Keratinocyte (primary cell): ENCODE measurements at regions not wholly inside any gene's neighbourhood (a gene's known extent, or its start where the extent isn't known, plus 50 kb on each side); places are given as distances from the start of the nearest gene placed in this dataset.

ENCODE experiments used
- DNase-seq: peaks from one replicate; pipeline ENCODE4 v3.0.0-alpha.2; 2011; ENCODE audit warnings: low read depth, missing footprints, low spot score
- FAIRE-seq: peaks from 2 replicates; lab custom pipeline; 2011; peaks lifted over from hg19 to GRCh38; lab: Jason Lieb, UNC
- H2AFZ ChIP-seq: 2 replicates; pipeline ENCODE4 v1.6.0; 2012; ENCODE audit warnings: low read length, control low read depth, inconsistent platforms; ENCODE audit not compliant: control insufficient read depth
- H3K27ac ChIP-seq: 2 replicates; pipeline ENCODE4 v1.5.1; 2011; ENCODE audit warnings: low read length; ENCODE audit not compliant: control insufficient read depth, insufficient read depth
- H3K27me3 ChIP-seq: 3 replicates; pipeline ENCODE4 v1.6.0; 2011; ENCODE audit warnings: low read length; ENCODE audit not compliant: control insufficient read depth, insufficient read depth; ENCODE audit errors: extremely low read depth
- H3K36me3 ChIP-seq, 2 experiments: 2 replicates in 1 of 2; 3 replicates in 1 of 2; pipeline ENCODE4 v1.5.1; 2011; ENCODE audit warnings: low read length in 2 of 2, mild to moderate bottlenecking in 1 of 2; ENCODE audit not compliant: control insufficient read depth in 2 of 2, insufficient read depth in 2 of 2; ENCODE audit errors: extremely low read depth in 1 of 2
- H3K4me1 ChIP-seq: 3 replicates; pipeline ENCODE4 v1.5.1; 2011; ENCODE audit warnings: low read length; ENCODE audit not compliant: control insufficient read depth, insufficient read depth; ENCODE audit errors: extremely low read depth
- H3K4me2 ChIP-seq: 3 replicates; pipeline ENCODE4 v1.6.0; 2011; ENCODE audit warnings: low read depth, low read length; ENCODE audit not compliant: control insufficient read depth, insufficient read depth; ENCODE audit errors: extremely low read depth
- H3K4me3 ChIP-seq, 3 experiments: fragments of 200-600 bp in 1 of 3; sonication (generic) in 1 of 3; 2 replicates in 2 of 3; 3 replicates in 1 of 3; pipeline ENCODE4 v1.5.1; 2011 to 2016; ENCODE audit warnings: low read length in 3 of 3, mild to moderate bottlenecking in 3 of 3, control low read depth in 2 of 3, inconsistent platforms in 1 of 3, low read depth in 1 of 3, mixed read lengths in 1 of 3, mixed run types in 1 of 3, moderate library complexity in 1 of 3; ENCODE audit not compliant: control insufficient read depth in 2 of 3, insufficient read depth in 2 of 3; ENCODE audit errors: extremely low read depth in 1 of 3
- H3K79me2 ChIP-seq: 2 replicates; pipeline ENCODE4 v1.6.0; 2012; ENCODE audit warnings: low read length; ENCODE audit not compliant: control insufficient read depth, insufficient read depth
- H3K9ac ChIP-seq: 3 replicates; pipeline ENCODE4 v1.6.0; 2011; ENCODE audit warnings: low read length; ENCODE audit not compliant: control insufficient read depth, insufficient read depth; ENCODE audit errors: extremely low read depth
- H3K9me1 ChIP-seq: 3 replicates; pipeline ENCODE4 v1.6.0; 2011; ENCODE audit warnings: low read length; ENCODE audit not compliant: control insufficient read depth, insufficient read depth; ENCODE audit errors: extremely low read depth
- H3K9me3 ChIP-seq: 2 replicates; pipeline ENCODE4 v1.5.1; 2012; ENCODE audit warnings: low read depth, low read length; ENCODE audit not compliant: control insufficient read depth
- H4K20me1 ChIP-seq: 3 replicates; pipeline ENCODE4 v1.6.0; 2011; ENCODE audit warnings: low read length; ENCODE audit not compliant: control insufficient read depth, insufficient read depth; ENCODE audit errors: extremely low read depth
- EZH2 ChIP-seq: IDR thresholded peaks from one replicate; pipeline ENCODE4 v1.6.1; 2012; ENCODE audit warnings: inconsistent platforms, mild to moderate bottlenecking, low read length, moderate library complexity
- dilution Hi-C: fragments of 300-500 bp; cut with MboI; formaldehyde crosslinking; loops from one replicate; pipeline ENCODE4 v1.7.0; 2020; ENCODE audit warnings: low sequenced_read_pairs; ENCODE audit not compliant: extremely low pct_ligation_motif_present
- TF ChIP-seq, protein P1 (sequence below), 3 experiments: IDR thresholded peaks in 1 of 3; conservative IDR thresholded peaks in 1 of 3; optimal IDR thresholded peaks in 1 of 3; 2 replicates in 2 of 3; 3 replicates in 1 of 3; pipeline versions ENCODE3 to v1.5.1; 2011; ENCODE audit warnings: low read length in 3 of 3, mild to moderate bottlenecking in 3 of 3, moderate library complexity in 2 of 3, control low read depth in 1 of 3, inconsistent platforms in 1 of 3; ENCODE audit not compliant: insufficient read depth in 2 of 3; ENCODE audit errors: extremely low read depth in 1 of 3

DNA sequence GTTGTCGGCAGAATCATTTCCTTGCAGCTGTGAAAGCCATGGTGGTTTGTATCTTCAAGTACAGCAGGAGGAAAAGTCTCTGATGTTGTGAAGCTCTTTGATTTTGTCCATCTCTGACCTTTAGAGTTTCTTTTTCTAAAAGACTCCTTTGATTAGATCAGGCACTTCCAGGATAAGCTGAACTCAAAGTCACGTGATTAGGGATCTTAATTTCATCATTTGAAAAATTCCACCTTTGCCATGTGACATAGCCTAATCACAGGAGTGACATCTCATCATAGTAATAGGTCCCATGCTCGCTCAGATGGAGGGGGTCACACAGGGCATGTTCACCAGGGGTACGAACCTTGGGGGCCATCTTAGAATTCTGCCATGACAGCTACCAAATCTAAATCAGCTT is 441.5 kb upstream of the CDH4 start:
- Histone ChIP-seq H3K4me2 (no peak overlapping the region), H3K79me2 (no peaks in the 10 kb centered on the region), H3K36me3 (no peaks in the 10 kb centered on the region), H2AFZ (no peak overlapping the region), H3K9ac (no peak overlapping the region), H3K4me3 (no peak overlapping the region), H3K4me1 (no peaks in the 10 kb centered on the region), H4K20me1 (no peaks in the 10 kb centered on the region), H3K9me1 (no peaks in the 10 kb centered on the region), H3K27ac (no peak overlapping the region), H3K9me3 (no peaks in the 10 kb centered on the region), H3K27me3 (peaks cover 14% of the 10 kb centered on the region)
- DNase-seq, result no peak
- TF ChIP-seq, protein P1, sequence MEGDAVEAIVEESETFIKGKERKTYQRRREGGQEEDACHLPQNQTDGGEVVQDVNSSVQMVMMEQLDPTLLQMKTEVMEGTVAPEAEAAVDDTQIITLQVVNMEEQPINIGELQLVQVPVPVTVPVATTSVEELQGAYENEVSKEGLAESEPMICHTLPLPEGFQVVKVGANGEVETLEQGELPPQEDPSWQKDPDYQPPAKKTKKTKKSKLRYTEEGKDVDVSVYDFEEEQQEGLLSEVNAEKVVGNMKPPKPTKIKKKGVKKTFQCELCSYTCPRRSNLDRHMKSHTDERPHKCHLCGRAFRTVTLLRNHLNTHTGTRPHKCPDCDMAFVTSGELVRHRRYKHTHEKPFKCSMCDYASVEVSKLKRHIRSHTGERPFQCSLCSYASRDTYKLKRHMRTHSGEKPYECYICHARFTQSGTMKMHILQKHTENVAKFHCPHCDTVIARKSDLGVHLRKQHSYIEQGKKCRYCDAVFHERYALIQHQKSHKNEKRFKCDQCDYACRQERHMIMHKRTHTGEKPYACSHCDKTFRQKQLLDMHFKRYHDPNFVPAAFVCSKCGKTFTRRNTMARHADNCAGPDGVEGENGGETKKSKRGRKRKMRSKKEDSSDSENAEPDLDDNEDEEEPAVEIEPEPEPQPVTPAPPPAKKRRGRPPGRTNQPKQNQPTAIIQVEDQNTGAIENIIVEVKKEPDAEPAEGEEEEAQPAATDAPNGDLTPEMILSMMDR (optimal IDR thresholded peaks at IDR 0.05 in 1 of 3, IDR thresholded peaks at IDR 0.05 in 1 of 3, conservative IDR thresholded peaks at IDR 0.05 in 1 of 3; ENCODE audit: extremely low read depth in 1 of 3, insufficient read depth in 2 of 3, low read length in 3 of 3), result no peak
- TF ChIP-seq EZH2, result no peak
- FAIRE-seq, result no peak
- dilution Hi-C loops, result no loop called here

DNA sequence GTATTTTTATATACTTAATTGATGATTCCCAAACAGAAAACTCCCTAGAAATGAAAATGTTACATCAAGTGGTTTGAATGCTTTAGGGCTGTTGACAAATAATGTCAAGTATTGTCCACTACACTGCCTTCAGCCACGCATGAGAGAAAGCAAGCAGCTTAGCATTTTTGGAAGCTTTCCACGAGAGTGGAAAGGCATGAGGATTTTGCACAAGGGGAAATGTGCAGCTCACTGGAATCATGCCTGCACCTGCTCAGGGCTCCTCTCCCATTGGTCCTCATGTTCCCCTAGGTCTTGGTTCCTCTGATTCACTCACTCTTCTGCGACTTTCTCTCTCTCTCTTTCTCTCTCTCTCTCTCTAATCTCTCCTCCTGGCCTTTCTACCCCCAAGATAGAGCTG is 439.5 kb upstream of the CDH4 start:
- no peak for FAIRE-seq
- dilution Hi-C loops, result no loop called here

More for the DNA sequence above, 439.5 kb upstream of the CDH4 start:
- Histone ChIP-seq H3K27ac (no peak overlapping the region), H3K27me3 (peaks cover 10% of the 10 kb centered on the region), H4K20me1 (no peaks in the 10 kb centered on the region), H3K4me3 (no peak overlapping the region), H3K4me1 (no peaks in the 10 kb centered on the region), H3K36me3 (no peaks in the 10 kb centered on the region), H3K9me1 (no peaks in the 10 kb centered on the region), H3K9me3 (no peaks in the 10 kb centered on the region), H3K79me2 (no peaks in the 10 kb centered on the region), H3K4me2 (no peak overlapping the region), H3K9ac (no peak overlapping the region), H2AFZ (no peak overlapping the region)
- DNase-seq, result no peak
- TF ChIP-seq, protein P1 (optimal IDR thresholded peaks at IDR 0.05 in 1 of 3, IDR thresholded peaks at IDR 0.05 in 1 of 3, conservative IDR thresholded peaks at IDR 0.05 in 1 of 3; ENCODE audit: extremely low read depth in 1 of 3, insufficient read depth in 2 of 3, low read length in 3 of 3), result no peak
- no peak for TF ChIP-seq EZH2
